ENCODE measurements at regions not wholly inside any gene's neighbourhood (a gene's known extent, or its start where the extent isn't known, plus 50 kb on each side); places are given as distances from the start of the nearest gene placed in this dataset.

- Histone ChIP-seq H3K4me1 (ENCODE audit: control insufficient read depth in 1 of 2, insufficient read depth in 2 of 2, low read length in 2 of 2) (no peaks in the 10 kb centered on the region), H3K27me3 (ENCODE audit: control insufficient read depth in 2 of 2, insufficient read depth in 2 of 2, low read length in 2 of 2) (no peaks in the 10 kb centered on the region), H3K9me3 (replicated peaks in 1 of 2; ENCODE audit: control insufficient read depth in 1 of 2, insufficient read depth in 1 of 2, low read length in 2 of 2) (no peaks in the 10 kb centered on the region), H3K36me3 (replicated peaks in 1 of 2; ENCODE audit: control insufficient read depth in 1 of 2, insufficient read depth in 2 of 2, low read length in 2 of 2) (no peaks in the 10 kb centered on the region), H3K4me2 (replicated peaks; ENCODE audit: extremely low read depth, low read length, poor library complexity, severe bottlenecking) (no peak overlapping the region), H3K27ac (ENCODE audit: low read depth in 1 of 2, low read length in 2 of 2) (no peak overlapping the region), H3K4me3 (replicated peaks in 1 of 3; ENCODE audit: low read depth in 2 of 3, low read length in 3 of 3) (no peak overlapping the region), H3K79me2 (ENCODE audit: insufficient read depth, low read length) (no peaks in the 10 kb centered on the region), H2AFZ (ENCODE audit: insufficient read depth, low read depth, low read length, poor library complexity, severe bottlenecking) (no peak overlapping the region), H3K9ac (ENCODE audit: insufficient read depth, low read length, poor library complexity, severe bottlenecking) (no peak overlapping the region), H4K20me1 (ENCODE audit: insufficient read depth, low read length) (no peaks in the 10 kb centered on the region)
- Mint-ChIP-seq H3K27ac (no peak overlapping the region), H3K4me3 (no peak overlapping the region), H3K36me3 (no peaks in the 10 kb centered on the region), H3K27me3 (ENCODE audit: low read depth in 3 of 3) (peaks cover 0 to 4% (median 3%) of the 10 kb centered on the region in 3 donors), H3K4me1 (no peaks in the 10 kb centered on the region), H3K9me3 (peaks cover 0 to 12% (median 7%) of the 10 kb centered on the region in 7 donors)
- intact Hi-C loops (cut with micrococcal nuclease) = no loop called here
- WGBS (ENCODE audit: insufficient coverage) = no CpG with 5 or more reads among the region's 1 CpG
- TF ChIP-seq CTCF (IDR thresholded peaks at IDR 0.05) = no peak
- no peak for DNase-seq
Measured at GRCh38 chr9:99466104-99466503, 244.0 kb downstream of the SEC61B start.

GRCh38 chr9:99466781-99467180, 244.7 kb downstream of the SEC61B start:
- H3K4me2 ChIP-seq (replicated peaks; ENCODE audit: extremely low read depth, low read length, poor library complexity, severe bottlenecking) = no peak overlapping the region
- H3K27me3 ChIP-seq (ENCODE audit: control insufficient read depth in 2 of 2, insufficient read depth in 2 of 2, low read length in 2 of 2) = no peaks in the 10 kb centered on the region
- no peak overlapping the region for H3K4me3 ChIP-seq (replicated peaks in 1 of 3; ENCODE audit: low read depth in 2 of 3, low read length in 3 of 3)
- Mint-ChIP-seq H3K9me3 (peaks cover 0 to 8% (median 3%) of the 10 kb centered on the region in 7 donors), H3K4me1 (no peaks in the 10 kb centered on the region), H3K4me3 (no peak overlapping the region), H3K36me3 (no peaks in the 10 kb centered on the region), H3K27me3 (ENCODE audit: low read depth in 3 of 3) (peaks cover 0 to 4% (median 3%) of the 10 kb centered on the region in 3 donors), H3K27ac (no peak overlapping the region)
- H3K9me3 ChIP-seq (replicated peaks in 1 of 2; ENCODE audit: control insufficient read depth in 1 of 2, insufficient read depth in 1 of 2, low read length in 2 of 2) = no peaks in the 10 kb centered on the region
- H3K27ac ChIP-seq (ENCODE audit: low read depth in 1 of 2, low read length in 2 of 2) = no peak overlapping the region
- no peaks in the 10 kb centered on the region for H3K79me2 ChIP-seq (ENCODE audit: insufficient read depth, low read length)
- H2AFZ ChIP-seq (ENCODE audit: insufficient read depth, low read depth, low read length, poor library complexity, severe bottlenecking) = no peak overlapping the region
- H3K4me1 ChIP-seq (ENCODE audit: control insufficient read depth in 1 of 2, insufficient read depth in 2 of 2, low read length in 2 of 2) = no peaks in the 10 kb centered on the region
- H3K9ac ChIP-seq (ENCODE audit: insufficient read depth, low read length, poor library complexity, severe bottlenecking) = no peak overlapping the region
- intact Hi-C loops (cut with micrococcal nuclease) = no loop called here
- H4K20me1 ChIP-seq (ENCODE audit: insufficient read depth, low read length) = no peaks in the 10 kb centered on the region
- no peaks in the 10 kb centered on the region for H3K36me3 ChIP-seq (replicated peaks in 1 of 2; ENCODE audit: control insufficient read depth in 1 of 2, insufficient read depth in 2 of 2, low read length in 2 of 2)
- DNase-seq = no peak
- no peak for TF ChIP-seq CTCF (IDR thresholded peaks at IDR 0.05)

All from CD14-positive monocyte (primary cell).